ENCODE measurements at regions not wholly inside any gene's neighbourhood (a gene's known extent, or its start where the extent isn't known, plus 50 kb on each side); places are given as distances from the start of the nearest gene placed in this dataset.

- Histone ChIP-seq H3K27ac (no peak overlapping the region), H3K4me1 (no peaks in the 10 kb centered on the region), H3K9me3 (no peaks in the 10 kb centered on the region), H3K36me3 (no peaks in the 10 kb centered on the region), H3K27me3 (no peaks in the 10 kb centered on the region), H3K4me3 (no peak overlapping the region)
- no peak for DNase-seq (ENCODE audit: low spot score in 2 of 2)
- TF ChIP-seq, protein P1, sequence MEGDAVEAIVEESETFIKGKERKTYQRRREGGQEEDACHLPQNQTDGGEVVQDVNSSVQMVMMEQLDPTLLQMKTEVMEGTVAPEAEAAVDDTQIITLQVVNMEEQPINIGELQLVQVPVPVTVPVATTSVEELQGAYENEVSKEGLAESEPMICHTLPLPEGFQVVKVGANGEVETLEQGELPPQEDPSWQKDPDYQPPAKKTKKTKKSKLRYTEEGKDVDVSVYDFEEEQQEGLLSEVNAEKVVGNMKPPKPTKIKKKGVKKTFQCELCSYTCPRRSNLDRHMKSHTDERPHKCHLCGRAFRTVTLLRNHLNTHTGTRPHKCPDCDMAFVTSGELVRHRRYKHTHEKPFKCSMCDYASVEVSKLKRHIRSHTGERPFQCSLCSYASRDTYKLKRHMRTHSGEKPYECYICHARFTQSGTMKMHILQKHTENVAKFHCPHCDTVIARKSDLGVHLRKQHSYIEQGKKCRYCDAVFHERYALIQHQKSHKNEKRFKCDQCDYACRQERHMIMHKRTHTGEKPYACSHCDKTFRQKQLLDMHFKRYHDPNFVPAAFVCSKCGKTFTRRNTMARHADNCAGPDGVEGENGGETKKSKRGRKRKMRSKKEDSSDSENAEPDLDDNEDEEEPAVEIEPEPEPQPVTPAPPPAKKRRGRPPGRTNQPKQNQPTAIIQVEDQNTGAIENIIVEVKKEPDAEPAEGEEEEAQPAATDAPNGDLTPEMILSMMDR (IDR thresholded peaks at IDR 0.05): no peak
- TF ChIP-seq POLR2A (IDR thresholded peaks at IDR 0.05) (no peak), POLR2AphosphoS5 (IDR thresholded peaks at IDR 0.05) (no peak)
- intact Hi-C loops (cut with DNase I; ENCODE audit: low total_unique reads): loop anchor here (5.0 kb wide), 1 partner anchor 65 kb away; no protein-coding TSS in a partner anchor
Measured at GRCh38 chr10:21002091-21002878, 105.2 kb upstream of the NEBL start.

- H3K4me1 ChIP-seq: no peaks in the 10 kb centered on the region
- DNase-seq (ENCODE audit: low spot score in 2 of 2): no peak
- intact Hi-C loops (cut with DNase I; ENCODE audit: low total_unique reads): loop anchor here (5.0 kb wide), 2 partner anchors 62 to 342 kb away; no protein-coding TSS in a partner anchor
Measured at GRCh38 chr10:20999699-21000098, 102.6 kb upstream of the NEBL start.

DNA sequence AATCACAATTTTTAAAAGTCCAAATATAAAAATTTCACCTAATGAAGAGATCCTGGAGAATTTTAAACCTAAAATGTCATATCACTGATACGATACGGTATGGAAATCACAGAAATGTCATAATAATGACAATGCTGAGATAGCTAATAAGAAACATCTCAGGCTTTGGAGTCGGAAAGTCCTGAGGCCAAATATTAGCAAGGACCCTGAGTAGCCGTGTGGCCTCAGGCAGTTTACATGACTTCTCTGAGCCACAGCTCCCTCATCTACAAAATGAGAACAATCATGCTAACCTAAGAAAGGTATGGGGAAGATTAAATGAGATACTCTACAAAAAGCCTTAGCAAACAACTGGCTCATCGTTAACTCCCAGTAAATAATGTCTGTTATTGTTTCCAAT, 100.9 kb upstream of the NEBL start:
- Histone ChIP-seq H3K9me3 (no peaks in the 10 kb centered on the region), H3K4me3 (no peak overlapping the region), H3K4me1 (no peaks in the 10 kb centered on the region), H3K27me3 (no peaks in the 10 kb centered on the region), H3K36me3 (no peaks in the 10 kb centered on the region), H3K27ac (no peak overlapping the region)
- TF ChIP-seq POLR2AphosphoS5 (IDR thresholded peaks at IDR 0.05): no peak
- no peak for TF ChIP-seq POLR2A (IDR thresholded peaks at IDR 0.05)
- TF ChIP-seq, protein P1 (IDR thresholded peaks at IDR 0.05): no peak
- DNase-seq (ENCODE audit: low spot score in 2 of 2): no peak
- intact Hi-C loops (cut with DNase I; ENCODE audit: low total_unique reads): loop anchor here (5.0 kb wide), 1 partner anchor 341 kb away; no protein-coding TSS in a partner anchor

More at GRCh38 chr10:20999699-21000098, 102.6 kb upstream of the NEBL start:
- Histone ChIP-seq H3K4me3 (no peak overlapping the region), H3K36me3 (no peaks in the 10 kb centered on the region), H3K27me3 (no peaks in the 10 kb centered on the region), H3K9me3 (no peaks in the 10 kb centered on the region), H3K27ac (no peak overlapping the region)
- TF ChIP-seq POLR2A (IDR thresholded peaks at IDR 0.05): no peak
- TF ChIP-seq POLR2AphosphoS5 (IDR thresholded peaks at IDR 0.05): no peak
- TF ChIP-seq, protein P1 (IDR thresholded peaks at IDR 0.05): no peak

DNA sequence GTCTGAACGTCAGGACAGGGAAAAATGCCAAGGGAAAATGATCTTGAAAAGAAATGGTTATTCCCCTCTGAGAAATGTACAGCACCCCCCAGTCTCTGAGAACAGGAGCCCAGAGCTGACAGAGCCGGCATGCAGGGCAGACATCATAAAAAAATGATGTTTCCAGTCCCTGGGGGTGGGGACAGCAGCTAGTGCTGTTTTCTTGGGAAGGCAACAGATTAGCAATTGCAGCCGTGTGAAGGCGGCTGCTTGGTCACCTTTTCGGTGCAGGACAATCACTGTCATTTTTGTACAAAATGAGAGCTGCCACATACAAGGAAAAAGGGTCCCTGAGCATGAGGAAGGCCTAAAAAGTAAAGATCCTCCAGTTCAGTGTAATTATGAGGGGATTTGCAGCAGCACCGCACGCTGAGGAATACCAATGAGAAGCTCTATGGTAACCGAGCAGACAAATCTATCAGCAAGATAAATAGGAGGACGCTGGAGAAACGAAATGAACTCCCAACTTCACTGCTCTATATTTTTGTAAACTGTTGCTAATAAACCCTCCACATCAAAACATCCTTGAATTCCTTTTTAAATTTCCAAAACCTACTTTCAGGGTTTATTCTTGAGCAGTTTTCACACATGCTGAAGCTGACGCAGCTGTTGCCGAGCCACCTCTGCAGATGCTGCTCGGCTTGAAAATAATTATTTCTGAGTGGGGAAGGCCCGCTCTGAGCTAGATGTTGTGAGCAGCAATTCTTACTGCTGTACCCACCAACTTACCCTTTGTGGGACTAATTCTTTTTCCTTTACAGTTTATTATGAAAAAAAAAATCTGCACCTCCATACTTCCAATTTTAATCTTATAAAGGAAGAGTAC, 98.2 kb upstream of the NEBL start:
- no peak for TF ChIP-seq POLR2A (IDR thresholded peaks at IDR 0.05)
- TF ChIP-seq, protein P1 (IDR thresholded peaks at IDR 0.05): no peak
- no peak for TF ChIP-seq POLR2AphosphoS5 (IDR thresholded peaks at IDR 0.05)
- Histone ChIP-seq H3K4me1 (no peaks in the 10 kb centered on the region), H3K36me3 (no peaks in the 10 kb centered on the region)

More for the DNA sequence above, 98.2 kb upstream of the NEBL start:
- no peak for DNase-seq (ENCODE audit: low spot score in 2 of 2)
- no peaks in the 10 kb centered on the region for H3K9me3 ChIP-seq
- H3K4me3 ChIP-seq: no peak overlapping the region
- no peak overlapping the region for H3K27ac ChIP-seq
- intact Hi-C loops (cut with DNase I; ENCODE audit: low total_unique reads): loop anchor here (5.0 kb wide), 1 partner anchor 338 kb away; no protein-coding TSS in a partner anchor
- H3K27me3 ChIP-seq: no peaks in the 10 kb centered on the region

Data from breast epithelium (tissue), 4 donors.